Ectodermal cell (in vitro differentiated cells): ENCODE measurements at regions not wholly inside any gene's neighbourhood (a gene's known extent, or its start where the extent isn't known, plus 50 kb on each side); places are given as distances from the start of the nearest gene placed in this dataset.

ENCODE experiments used
- H3K27ac ChIP-seq: 2 replicates; pipeline ENCODE4 v1.7.0; 2013; ENCODE audit warnings: mild to moderate bottlenecking, low read depth, low read length; ENCODE audit not compliant: insufficient read depth, poor library complexity, severe bottlenecking
- H3K27me3 ChIP-seq: 2 replicates; pipeline ENCODE4 v1.7.0; 2013; ENCODE audit warnings: mild to moderate bottlenecking, low read length; ENCODE audit not compliant: insufficient read depth, control insufficient read depth, poor library complexity, severe bottlenecking
- H3K36me3 ChIP-seq: one replicate; pipeline ENCODE4 v1.7.0; 2013; ENCODE audit warnings: low read length; ENCODE audit not compliant: control insufficient read depth, insufficient read depth
- H3K4me1 ChIP-seq: one replicate; pipeline ENCODE4 v1.7.0; 2013; ENCODE audit warnings: low read length; ENCODE audit not compliant: control insufficient read depth, insufficient read depth
- H3K4me3 ChIP-seq: 2 replicates; pipeline ENCODE4 v1.7.0; 2013; ENCODE audit warnings: low read depth, low read length, control low read depth; ENCODE audit not compliant: insufficient read depth
- H3K9me3 ChIP-seq: 2 replicates; pipeline ENCODE4 v1.7.0; 2013; ENCODE audit warnings: mild to moderate bottlenecking, low read length, moderate library complexity; ENCODE audit not compliant: control insufficient read depth
- WGBS, 2 experiments: methylation state at CpG; one replicate each; pipeline ENCODE4 v1.1.7; 2013; ENCODE audit warnings: missing lambda C conversion rate in 2 of 2; 5-methylcytosine and 5-hydroxymethylcytosine counted together

GRCh38 chr5:27592231-27592630 lies 553.8 kb upstream of the CDH9 start:
- Histone ChIP-seq H3K27ac (no peak overlapping the region), H3K27me3 (no peaks in the 10 kb centered on the region), H3K4me1 (no peaks in the 10 kb centered on the region), H3K9me3 (no peaks in the 10 kb centered on the region), H3K4me3 (no peak overlapping the region), H3K36me3 (no peaks in the 10 kb centered on the region)
- WGBS, 2 experiments = no CpG with 5 or more reads among the region's 1 CpG

GRCh38 chr5:27590503-27590902 lies 552.1 kb upstream of the CDH9 start:
- no peaks in the 10 kb centered on the region for H3K9me3 ChIP-seq
- no peaks in the 10 kb centered on the region for H3K36me3 ChIP-seq
- H3K4me3 ChIP-seq = no peak overlapping the region
- H3K27me3 ChIP-seq = no peaks in the 10 kb centered on the region
- WGBS, 2 experiments = 94 to 98% methylated on average over 6 of the region's 6 CpGs
- H3K27ac ChIP-seq = no peak overlapping the region
- H3K4me1 ChIP-seq = no peaks in the 10 kb centered on the region

DNA sequence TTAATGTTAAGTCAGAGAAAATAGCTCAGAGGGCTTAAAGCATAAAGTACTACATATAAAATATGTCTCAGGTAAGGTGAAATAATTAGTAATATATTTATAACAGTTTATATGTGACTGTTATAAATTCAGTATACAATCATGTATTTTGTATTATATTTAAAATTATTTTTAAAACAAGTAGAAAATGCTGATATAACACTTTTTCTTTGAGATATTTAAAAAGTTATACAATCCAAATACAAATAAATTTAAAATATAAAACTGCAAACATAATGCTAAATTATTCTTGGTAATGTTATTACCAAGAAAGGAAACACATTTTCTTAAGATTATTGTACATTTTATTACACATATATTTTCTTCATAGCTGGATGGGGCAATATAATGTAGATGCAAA lies 539.9 kb upstream of the CDH9 start:
- Histone ChIP-seq H3K4me1 (no peaks in the 10 kb centered on the region), H3K9me3 (no peaks in the 10 kb centered on the region), H3K4me3 (no peak overlapping the region), H3K27me3 (no peaks in the 10 kb centered on the region), H3K27ac (no peak overlapping the region), H3K36me3 (no peaks in the 10 kb centered on the region)

- H3K4me1 ChIP-seq = no peaks in the 10 kb centered on the region
- H3K4me3 ChIP-seq = no peak overlapping the region
- no peaks in the 10 kb centered on the region for H3K36me3 ChIP-seq
- 100% methylated on average over 1 to 3 of the region's 4 CpGs for WGBS, 2 experiments
- no peak overlapping the region for H3K27ac ChIP-seq
- H3K27me3 ChIP-seq = no peaks in the 10 kb centered on the region
- no peaks in the 10 kb centered on the region for H3K9me3 ChIP-seq
Observed at GRCh38 chr5:27571681-27572080, 533.3 kb upstream of the CDH9 start.

DNA sequence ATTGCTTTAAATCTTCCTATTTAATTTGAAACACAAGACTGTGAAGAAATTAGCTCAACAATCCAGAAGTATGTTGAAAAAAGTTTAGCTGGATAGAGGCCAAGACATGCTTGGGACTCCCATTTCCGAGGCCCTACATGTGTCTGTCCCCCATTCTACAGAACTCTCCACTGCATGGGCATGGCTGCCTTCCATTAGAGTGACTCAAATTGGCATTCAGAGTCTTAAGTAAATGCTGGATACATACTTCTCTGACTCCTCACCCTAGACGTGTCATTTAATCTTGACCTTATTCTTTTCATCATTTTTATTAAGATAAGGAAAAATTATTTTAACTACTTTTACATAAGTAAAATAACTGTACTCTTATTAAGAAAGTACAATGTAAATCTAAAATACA lies 530.4 kb upstream of the CDH9 start:
- 94 to 97% methylated on average over 1 of the region's 2 CpGs for WGBS, 2 experiments

DNA sequence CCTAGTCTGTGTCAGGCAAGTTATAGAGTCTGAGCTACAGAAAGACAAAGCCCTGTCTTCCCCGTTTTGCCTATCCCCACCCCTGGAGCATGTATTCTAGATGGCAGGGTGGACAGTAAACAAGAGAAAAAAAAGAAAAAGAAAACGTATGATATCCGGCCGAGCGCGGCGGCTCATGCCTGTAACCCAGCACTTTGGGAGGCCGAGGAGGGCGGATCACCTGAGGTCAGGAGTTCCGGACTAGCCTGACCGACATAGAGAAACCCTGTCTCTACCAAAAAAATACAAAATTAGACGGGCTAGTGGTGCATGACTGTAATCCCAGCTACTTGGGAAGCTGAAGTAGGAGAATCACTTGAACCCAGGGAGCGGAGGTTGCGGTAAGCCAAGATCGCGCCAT lies 523.0 kb upstream of the CDH9 start:
- Histone ChIP-seq H3K4me3 (no peak overlapping the region), H3K27ac (no peak overlapping the region), H3K27me3 (no peaks in the 10 kb centered on the region), H3K9me3 (no peaks in the 10 kb centered on the region), H3K36me3 (no peaks in the 10 kb centered on the region), H3K4me1 (no peaks in the 10 kb centered on the region)
- WGBS, 2 experiments = 79 to 80% methylated on average over 13 to 14 of the region's 16 CpGs

More for the DNA sequence above, 530.4 kb upstream of the CDH9 start:
- Histone ChIP-seq H3K4me1 (no peaks in the 10 kb centered on the region), H3K4me3 (no peak overlapping the region), H3K9me3 (no peaks in the 10 kb centered on the region), H3K27ac (no peak overlapping the region), H3K36me3 (no peaks in the 10 kb centered on the region), H3K27me3 (no peaks in the 10 kb centered on the region)

- H3K4me1 ChIP-seq = no peaks in the 10 kb centered on the region
- H3K27ac ChIP-seq = no peak overlapping the region
- no peaks in the 10 kb centered on the region for H3K9me3 ChIP-seq
- H3K36me3 ChIP-seq = no peaks in the 10 kb centered on the region
- no peaks in the 10 kb centered on the region for H3K27me3 ChIP-seq
- no peak overlapping the region for H3K4me3 ChIP-seq
- 29 to 31% methylated on average over 2 of the region's 2 CpGs for WGBS, 2 experiments
Observed at GRCh38 chr5:27548484-27548883, 510.1 kb upstream of the CDH9 start.

- no peaks in the 10 kb centered on the region for H3K36me3 ChIP-seq
- no peaks in the 10 kb centered on the region for H3K4me1 ChIP-seq
- no peaks in the 10 kb centered on the region for H3K9me3 ChIP-seq
- H3K4me3 ChIP-seq = no peak overlapping the region
- H3K27ac ChIP-seq = no peak overlapping the region
- no peaks in the 10 kb centered on the region for H3K27me3 ChIP-seq
Observed at GRCh38 chr5:27535031-27535557, 496.7 kb upstream of the CDH9 start.

DNA sequence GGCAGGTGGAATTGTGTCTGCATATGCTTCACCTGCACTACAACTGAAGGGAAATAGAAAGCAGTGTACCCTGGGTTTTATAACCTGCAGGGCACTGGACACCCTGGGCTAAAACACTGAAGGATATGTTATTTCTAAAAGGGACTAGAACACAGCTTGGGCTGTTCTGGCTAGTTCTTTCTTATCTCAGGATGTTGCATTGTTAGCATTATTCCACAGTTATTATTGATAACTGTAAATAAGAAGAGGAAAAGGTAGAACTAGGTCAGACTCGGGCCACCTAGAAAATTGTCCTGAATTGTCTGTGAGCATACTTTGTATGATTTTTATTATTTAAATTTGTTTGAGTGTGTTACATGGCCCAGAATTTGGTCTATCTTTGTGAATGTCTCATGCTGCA lies 493.9 kb upstream of the CDH9 start:
- WGBS, 2 experiments = 93% methylated on average over 1 of the region's 1 CpG
- Histone ChIP-seq H3K4me3 (no peak overlapping the region), H3K36me3 (no peaks in the 10 kb centered on the region), H3K27me3 (no peaks in the 10 kb centered on the region), H3K4me1 (no peaks in the 10 kb centered on the region), H3K27ac (no peak overlapping the region), H3K9me3 (no peaks in the 10 kb centered on the region)

DNA sequence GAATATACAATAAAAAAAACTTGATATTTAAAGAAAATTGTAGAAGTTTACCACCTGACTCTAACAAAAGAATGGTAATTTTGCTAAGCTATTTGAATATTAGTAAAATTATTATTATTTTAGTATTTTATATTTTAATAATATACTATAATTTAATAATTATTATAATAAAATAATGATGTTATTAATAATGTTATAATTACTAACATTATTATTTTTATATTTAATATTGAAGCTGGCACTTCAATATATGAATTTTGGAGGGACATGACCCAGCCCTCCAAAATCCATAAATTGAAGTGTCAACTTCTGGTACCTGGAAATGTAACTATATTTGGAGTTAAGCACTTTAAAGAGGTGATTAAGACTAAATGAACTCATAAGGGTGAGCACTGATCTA lies 486.1 kb upstream of the CDH9 start:
- no peak overlapping the region for H3K27ac ChIP-seq
- no peak overlapping the region for H3K4me3 ChIP-seq
- H3K4me1 ChIP-seq = no peaks in the 10 kb centered on the region
- no peaks in the 10 kb centered on the region for H3K36me3 ChIP-seq
- no peaks in the 10 kb centered on the region for H3K27me3 ChIP-seq
- no peaks in the 10 kb centered on the region for H3K9me3 ChIP-seq

GRCh38 chr5:27523629-27524028 lies 485.2 kb upstream of the CDH9 start:
- Histone ChIP-seq H3K36me3 (no peaks in the 10 kb centered on the region), H3K9me3 (no peaks in the 10 kb centered on the region), H3K27me3 (no peaks in the 10 kb centered on the region), H3K27ac (no peak overlapping the region), H3K4me3 (no peak overlapping the region), H3K4me1 (no peaks in the 10 kb centered on the region)
- WGBS, 2 experiments = 94 to 95% methylated on average over 21 of the region's 21 CpGs
